GM12874 (cell line): ENCODE measurements at regions not wholly inside any gene's neighbourhood (a gene's known extent, or its start where the extent isn't known, plus 50 kb on each side); places are given as distances from the start of the nearest gene placed in this dataset.

Source experiments
- TF ChIP-seq, protein P1 (sequence below): IDR thresholded peaks from 2 replicates; pipeline ENCODE4 v1.5.1; 2011; ENCODE audit warnings: low read depth, mild to moderate bottlenecking, control low read depth, low read length, moderate library complexity; ENCODE audit not compliant: insufficient read depth

DNA sequence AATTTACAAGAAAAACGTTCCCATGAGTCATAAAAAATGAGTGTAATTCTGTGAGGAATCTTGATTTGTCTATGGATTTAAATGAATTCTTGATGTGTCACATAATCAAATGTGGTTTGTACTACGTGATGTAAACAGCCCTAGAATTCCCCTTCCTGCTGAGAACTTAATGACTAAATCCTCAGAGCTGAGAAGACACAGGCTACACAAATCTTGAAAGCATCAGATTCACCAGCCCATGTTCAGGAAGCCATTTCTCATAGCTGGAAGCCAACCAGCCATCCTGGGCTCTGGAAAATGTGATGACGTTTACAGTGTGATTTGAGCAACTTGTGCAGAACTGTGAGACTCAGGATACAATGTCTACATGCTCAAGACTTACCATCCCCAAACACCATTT, 193.7 kb upstream of the MME start:
- TF ChIP-seq, protein P1, sequence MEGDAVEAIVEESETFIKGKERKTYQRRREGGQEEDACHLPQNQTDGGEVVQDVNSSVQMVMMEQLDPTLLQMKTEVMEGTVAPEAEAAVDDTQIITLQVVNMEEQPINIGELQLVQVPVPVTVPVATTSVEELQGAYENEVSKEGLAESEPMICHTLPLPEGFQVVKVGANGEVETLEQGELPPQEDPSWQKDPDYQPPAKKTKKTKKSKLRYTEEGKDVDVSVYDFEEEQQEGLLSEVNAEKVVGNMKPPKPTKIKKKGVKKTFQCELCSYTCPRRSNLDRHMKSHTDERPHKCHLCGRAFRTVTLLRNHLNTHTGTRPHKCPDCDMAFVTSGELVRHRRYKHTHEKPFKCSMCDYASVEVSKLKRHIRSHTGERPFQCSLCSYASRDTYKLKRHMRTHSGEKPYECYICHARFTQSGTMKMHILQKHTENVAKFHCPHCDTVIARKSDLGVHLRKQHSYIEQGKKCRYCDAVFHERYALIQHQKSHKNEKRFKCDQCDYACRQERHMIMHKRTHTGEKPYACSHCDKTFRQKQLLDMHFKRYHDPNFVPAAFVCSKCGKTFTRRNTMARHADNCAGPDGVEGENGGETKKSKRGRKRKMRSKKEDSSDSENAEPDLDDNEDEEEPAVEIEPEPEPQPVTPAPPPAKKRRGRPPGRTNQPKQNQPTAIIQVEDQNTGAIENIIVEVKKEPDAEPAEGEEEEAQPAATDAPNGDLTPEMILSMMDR, result no peak

DNA sequence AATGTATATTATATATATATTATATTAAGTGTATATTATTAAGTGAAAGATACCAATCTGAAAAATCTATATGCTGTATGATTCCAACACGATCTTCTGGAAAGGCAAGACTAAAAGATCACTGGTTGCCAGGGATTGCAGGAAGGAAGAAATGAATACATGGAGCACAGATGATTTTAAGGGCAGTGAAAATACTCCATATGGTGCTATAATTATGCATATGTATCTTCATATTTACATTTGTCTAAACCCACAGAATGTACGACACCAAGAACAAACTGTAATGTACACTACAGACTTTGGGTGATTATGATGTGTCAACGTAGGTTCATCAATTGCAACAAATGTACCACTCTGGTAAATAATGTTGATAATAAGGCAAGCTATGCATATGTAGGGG, 194.7 kb upstream of the MME start:
- TF ChIP-seq, protein P1, result no peak

DNA sequence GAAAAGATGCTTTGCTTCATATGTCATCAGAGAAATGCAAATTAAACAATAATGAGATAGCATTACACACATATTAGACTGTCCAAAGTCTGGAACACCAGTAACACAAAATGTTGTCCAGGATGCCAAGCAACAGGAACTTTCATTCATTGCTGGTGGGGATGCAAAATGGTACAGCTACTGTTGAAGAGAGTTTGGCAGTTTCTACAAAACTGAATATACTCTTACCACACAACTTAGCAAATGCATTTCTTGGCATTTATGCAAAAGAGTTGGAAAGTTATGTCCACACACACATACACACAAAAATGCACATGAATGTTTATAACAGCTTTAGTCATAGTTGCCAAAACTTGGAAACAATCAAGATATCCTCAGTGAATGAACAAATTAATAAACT, 195.2 kb upstream of the MME start:
- TF ChIP-seq, protein P1, result no peak

DNA sequence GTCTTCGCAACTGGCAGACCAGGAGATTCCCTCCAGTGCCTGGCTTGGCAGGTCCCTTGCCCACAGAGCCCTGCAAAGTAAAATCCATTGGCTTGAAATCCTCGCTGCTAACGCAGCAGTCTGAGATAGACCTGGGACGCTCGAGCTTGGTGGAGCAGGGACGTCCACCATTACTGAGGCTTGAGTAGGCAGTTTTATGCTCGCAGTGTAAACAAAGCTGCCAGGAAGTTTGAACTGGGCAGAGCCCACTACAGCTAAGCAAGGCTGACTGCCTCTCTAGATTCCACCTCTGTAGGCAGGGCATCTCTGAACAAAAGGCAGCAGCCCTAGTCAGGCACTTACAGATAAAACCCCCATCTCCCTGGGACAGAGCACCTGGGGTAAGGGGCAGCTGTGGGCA, 205.0 kb upstream of the MME start:
- TF ChIP-seq, protein P1, result no peak

DNA sequence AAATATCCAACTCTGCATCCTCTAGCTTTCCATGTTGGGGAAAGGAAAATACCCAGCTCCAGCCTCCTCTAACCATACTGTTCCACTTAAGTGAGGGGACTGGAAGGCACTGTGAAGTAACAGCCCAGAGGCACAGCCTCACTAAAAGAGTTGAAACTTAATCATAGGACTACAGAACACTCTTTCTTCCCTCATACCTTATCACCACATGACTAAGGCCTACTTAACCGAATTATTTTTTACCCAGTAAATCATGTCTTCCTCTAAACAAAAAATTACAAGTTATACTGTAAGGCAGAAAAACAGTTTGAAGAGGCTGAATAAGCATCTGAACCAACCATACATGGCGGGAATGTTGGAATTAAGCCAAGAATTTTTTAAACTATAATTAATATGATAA, 207.4 kb upstream of the MME start:
- TF ChIP-seq, protein P1, result no peak

DNA sequence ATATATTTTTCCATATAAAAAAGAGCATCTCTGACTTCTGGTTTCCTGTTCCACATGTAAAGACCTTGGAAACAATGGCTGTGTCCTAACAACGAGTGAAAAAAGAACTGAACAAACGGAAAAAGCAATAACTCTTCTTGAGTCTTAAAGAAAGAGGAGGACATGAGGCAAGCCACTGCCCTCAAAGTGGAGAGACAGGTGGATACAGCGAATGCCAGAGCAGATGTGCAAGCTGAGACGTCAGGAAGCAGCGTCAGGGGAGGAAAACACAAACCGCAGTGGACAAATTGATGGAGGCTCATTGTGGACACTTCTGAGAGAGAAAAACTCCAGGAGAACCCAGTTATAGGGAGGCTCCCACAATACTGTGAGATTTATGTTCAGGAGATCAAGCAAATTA, 208.0 kb upstream of the MME start:
- TF ChIP-seq, protein P1, result no peak

DNA sequence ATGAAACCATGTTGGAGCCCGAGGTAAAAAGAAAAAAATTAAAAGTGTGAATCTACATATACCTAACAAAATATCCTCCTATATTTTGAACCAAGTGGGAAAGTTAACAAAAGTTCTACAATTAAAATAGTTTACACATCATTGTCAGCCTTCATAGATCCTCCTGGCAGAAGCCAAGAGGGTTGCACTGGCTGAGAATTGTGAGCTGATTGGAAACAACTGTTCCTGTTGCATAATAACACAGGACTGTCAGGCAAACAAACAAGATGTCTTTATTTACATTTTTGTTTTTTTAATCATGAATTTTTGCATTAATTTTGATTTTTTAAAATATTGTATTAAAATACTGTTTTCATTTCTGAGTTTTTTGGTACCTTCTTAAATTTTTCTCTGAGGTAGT, 215.2 kb upstream of the MME start:
- TF ChIP-seq, protein P1, result no peak

DNA sequence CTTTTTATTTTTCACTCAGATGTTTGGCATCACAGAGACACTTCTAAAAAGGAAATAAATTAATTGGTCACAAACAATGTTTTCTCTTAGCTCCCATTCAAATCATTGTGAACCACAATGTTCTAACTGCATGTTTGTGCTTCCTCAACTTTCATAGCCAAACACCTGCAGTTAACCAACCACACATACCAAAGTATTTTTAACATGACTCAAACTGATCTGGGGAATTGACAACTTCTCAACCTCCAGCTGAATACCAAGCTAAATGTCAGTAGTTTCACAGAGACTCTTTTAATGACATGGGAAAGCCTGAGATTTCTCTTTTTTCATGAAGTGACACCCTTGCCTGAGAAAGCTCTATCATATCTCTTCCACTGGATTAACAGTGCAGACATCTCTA, 217.9 kb upstream of the MME start:
- TF ChIP-seq, protein P1, result no peak
